ENCODE measurements at regions not wholly inside any gene's neighbourhood (a gene's known extent, or its start where the extent isn't known, plus 50 kb on each side); places are given as distances from the start of the nearest gene placed in this dataset.
"Not testable (repeated sequence)": the region's sequence is repeated elsewhere in the genome, so short reads cannot be mapped to it uniquely, and the experiment has no call there.

DNA sequence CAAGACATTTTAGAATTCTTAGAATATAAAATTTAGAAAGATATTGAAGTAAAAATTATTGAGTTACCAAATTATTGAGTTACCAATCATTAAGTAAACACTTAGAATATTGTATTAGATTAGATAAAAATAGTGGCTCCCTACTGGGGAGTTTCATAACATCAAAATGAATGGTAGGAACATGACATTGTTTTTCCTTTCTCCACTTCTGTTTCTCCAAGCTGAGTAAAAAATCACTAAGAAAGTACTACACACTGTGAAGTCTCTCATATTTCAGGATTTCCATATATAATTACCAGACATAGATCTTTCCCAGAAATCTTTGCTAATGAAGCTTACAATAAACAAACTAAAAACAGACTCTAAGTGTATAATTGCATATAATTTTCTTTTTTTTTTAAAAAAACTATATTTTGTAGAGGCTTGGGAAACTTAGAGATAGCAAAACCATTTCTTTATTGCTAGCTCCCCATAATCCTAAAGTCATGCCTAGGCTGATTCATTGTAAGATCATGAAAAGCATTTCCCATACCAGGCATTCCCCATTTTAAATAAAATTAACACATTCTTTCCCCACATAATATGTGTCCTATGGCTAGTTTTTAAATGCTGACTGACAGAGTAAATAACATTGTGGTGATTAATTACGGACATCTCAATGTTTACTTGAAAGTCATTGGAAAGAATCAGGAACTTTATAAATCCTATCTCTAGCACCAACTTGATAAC, 1408.7 kb upstream of the GOT2 start:
- no peak for DNase-seq (ENCODE audit: low read depth)

- DNase-seq (ENCODE audit: low read depth), result no peak
Measured at GRCh38 chr16:60137891-60138290, 1403.8 kb upstream of the GOT2 start.

DNA sequence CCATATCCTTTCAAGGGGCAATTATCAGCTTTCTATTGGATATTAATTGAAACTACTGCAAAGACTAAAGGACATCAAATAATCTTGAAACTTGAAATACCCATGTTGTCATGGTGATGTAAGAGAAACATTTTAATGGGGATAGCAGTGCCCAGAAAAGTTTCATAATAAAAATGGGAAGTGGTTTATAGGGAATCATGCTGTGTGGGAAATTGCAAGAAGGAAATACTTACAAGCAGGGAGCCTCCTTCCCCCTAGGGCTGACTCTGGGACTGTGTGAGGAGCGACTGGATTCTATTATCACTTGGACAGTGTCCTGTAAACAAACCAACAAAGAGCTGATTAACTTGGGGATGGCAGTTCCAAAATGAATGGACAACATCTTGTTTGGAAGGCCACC, 1393.1 kb upstream of the GOT2 start:
- no peak for DNase-seq (ENCODE audit: low read depth)

- not testable (repeated sequence) for DNase-seq (ENCODE audit: low read depth)
Measured at GRCh38 chr16:60126115-60126514, 1392.0 kb upstream of the GOT2 start.

DNA sequence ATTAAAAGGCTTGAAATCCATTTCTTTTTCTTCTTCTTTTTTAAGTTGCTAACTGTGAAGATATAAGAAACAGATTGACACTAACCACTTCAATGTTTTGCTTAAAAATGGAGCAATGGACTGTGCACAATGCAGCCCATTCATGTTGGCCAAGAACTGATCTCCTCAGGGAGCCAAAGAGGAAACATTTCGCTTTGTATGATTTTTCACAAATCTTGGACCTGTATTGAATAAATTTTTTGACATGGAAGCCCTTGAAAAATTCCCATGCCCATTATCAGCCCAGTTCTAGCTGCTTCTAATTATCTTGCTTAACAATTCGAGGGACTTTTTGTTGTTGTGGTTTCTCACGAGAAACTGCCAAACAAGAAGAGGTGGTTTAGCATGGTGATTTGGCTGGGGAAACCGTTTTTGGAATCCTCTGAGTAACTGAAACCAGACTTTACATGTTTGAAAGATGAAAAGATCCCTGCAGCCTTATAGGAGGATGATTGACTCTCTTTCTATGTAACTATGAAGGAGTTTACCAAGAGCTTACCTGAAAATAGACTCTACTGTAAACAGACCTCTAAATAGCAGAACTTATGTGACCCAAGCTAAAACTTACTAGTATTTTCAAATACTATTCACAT, 1389.4 kb upstream of the GOT2 start:
- no peak for DNase-seq (ENCODE audit: low read depth)

DNA sequence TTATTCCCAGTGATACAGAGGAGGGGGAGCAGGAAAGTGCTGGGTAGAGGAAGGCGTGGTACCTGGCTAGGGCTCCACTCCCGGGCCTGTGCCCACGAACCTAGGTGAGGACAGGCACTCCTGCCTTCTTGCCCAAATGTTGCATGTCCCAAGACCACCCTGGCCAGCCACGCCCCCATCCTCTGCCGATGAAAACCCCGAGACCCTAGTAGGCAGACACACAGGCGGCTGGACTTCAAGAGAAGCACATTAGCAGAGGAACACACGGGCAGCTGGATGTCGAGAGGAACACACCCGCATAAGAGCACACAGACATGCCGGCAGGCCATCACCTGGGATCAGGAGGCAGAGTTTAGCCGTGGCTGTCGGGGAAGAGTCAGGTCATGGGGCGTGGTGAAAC, 1386.5 kb upstream of the GOT2 start:
- no peak for DNase-seq (ENCODE audit: low read depth)

DNA sequence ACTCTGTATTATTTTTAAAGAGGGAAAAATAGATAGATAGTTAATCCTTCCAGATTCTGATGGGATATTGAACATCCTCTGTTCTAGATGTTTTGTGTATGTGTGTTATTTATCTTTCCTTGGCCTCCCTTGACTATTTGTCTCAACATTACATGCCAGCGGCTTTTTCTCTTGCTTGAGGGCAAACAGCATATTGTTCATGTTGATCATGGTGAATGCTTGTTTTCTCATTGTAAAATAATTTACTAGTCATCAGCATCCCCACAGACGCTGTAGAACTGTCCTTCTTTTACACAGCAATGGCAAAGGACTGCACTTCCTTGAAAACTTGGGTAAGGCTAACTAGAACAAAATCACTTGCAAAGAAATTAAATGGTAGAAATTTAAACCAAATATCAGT, 1376.4 kb upstream of the GOT2 start:
- no peak for DNase-seq (ENCODE audit: low read depth)

DNA sequence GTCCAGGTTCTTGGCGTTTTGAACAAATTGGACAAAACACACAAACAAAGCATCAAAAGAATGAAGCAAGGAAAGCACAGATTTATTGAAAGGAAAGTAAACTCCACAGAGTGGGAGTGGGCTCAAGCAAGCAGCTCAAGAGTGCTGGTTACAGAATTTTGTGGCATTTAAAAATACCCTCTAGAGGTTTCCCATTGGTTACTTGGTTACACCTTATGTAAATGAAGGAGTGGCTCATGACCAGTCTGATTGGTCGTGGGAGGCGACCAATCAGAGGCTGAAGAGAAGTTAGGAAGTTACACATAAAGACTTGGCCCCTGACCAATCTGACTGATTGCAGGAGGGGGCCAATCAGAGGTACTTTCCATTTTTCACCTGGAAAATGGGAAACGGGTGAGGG, 1373.8 kb upstream of the GOT2 start:
- no peak for DNase-seq (ENCODE audit: low read depth)

DNA sequence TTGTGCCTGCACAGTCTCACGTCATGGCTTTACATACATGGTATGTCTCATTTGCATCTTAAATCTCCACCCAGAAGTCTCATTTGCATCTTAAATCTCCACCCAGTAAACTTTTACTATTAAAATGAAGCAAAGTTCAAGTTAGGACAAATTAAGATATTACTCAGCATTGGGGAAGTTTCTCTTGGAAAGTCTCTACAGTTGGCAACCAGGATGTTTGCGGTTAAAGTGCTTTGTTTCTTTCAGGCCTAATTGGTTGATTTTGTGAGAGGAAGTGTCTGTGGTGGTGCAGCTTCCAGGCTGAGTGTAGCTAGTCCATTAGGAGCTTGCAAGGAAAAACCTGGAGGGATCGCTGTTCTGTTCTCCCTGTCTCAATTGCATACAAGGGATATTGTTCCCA, 1373.3 kb upstream of the GOT2 start:
- no peak for DNase-seq (ENCODE audit: low read depth)

- no peak for DNase-seq (ENCODE audit: low read depth)
Measured at GRCh38 chr16:60100371-60100770, 1366.3 kb upstream of the GOT2 start.

GRCh38 chr16:60091529-60091928, 1357.4 kb upstream of the GOT2 start:
- no peak for DNase-seq (ENCODE audit: low read depth)

GRCh38 chr16:60091071-60091470, 1357.0 kb upstream of the GOT2 start:
- DNase-seq (ENCODE audit: low read depth), result no peak

- no peak for DNase-seq (ENCODE audit: low read depth)
Measured at GRCh38 chr16:60087530-60087929, 1353.4 kb upstream of the GOT2 start.

DNA sequence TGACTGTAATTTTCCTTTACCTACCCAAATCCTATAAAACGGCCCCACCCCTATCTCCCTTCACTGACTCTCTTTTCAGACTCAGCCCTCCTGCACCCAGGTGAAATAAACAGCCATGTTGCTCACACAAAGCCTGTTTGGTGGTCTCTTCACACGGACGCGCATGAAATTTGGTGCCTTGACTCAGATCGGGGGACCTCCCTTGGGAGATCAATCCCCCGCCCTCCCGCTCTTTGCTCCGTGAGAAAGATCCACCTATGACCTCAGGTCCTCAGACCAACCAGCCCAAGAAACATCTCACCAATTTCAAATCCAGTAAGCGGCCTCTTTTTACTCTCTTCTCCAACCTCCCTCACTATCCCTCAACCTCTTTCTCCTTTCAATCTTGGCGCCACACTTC, 1344.7 kb upstream of the GOT2 start:
- DNase-seq (ENCODE audit: low read depth), result not testable (repeated sequence)

DNA sequence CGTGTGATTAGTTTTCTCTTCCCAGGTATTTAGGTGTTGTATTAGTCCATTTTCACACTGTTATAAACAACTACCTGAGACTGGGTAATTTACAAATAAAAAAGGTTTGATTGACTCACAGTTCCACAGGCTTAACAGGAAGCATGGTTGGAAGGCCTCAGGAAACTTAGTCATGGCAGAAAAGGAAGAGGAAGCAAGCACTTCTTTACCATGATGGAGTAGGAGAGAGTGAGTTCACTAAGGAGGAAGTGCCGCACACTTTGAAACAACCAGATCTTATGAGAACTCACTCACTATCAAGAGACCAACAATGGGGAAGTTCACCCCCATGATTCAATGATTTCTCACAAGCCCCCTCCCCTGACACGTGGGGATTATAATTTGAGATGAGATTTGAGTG, 1343.7 kb upstream of the GOT2 start:
- no peak for DNase-seq (ENCODE audit: low read depth)

- DNase-seq (ENCODE audit: low read depth), result no peak
Measured at GRCh38 chr16:60074378-60074777, 1340.3 kb upstream of the GOT2 start.

DNA sequence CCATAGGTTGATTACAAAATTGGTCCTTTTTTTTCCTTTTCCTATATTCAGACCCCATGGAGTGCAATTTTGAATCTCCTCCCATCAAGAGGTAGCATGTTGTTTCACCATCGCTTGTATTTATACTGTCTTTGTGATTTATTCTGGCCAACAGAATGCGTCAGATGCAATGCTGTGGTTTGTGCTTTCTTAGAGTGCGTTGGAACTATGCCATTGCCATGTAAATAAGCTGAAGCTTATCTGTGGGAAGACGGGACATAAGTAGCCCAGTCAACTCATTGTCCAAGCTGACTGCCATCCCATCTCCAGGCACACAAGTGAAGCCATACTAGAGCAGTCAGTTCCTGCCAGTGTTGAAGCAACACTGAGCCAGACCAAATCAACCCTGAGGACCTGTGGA, 1339.3 kb upstream of the GOT2 start:
- no peak for DNase-seq (ENCODE audit: low read depth)

- DNase-seq (ENCODE audit: low read depth), result no peak
Measured at GRCh38 chr16:60064026-60064425, 1329.9 kb upstream of the GOT2 start.

DNA sequence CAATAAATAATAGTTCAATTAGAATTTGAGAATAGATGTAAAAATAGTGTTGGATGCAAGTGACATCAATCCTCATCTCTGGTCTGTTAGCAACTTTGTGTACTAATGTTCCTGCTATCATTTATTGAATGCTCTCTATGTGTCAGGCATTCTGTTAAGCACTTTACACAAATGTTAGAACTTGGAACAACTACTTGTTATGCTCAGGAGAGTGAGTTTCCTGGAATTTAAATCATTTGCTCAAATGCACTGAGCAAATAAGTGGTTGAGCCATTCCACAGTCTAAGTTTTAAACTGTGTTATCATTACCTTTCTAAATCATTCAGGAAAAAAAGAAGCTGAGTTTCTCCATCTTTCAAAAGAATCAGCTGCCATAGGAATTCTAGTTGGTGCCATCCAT, 1327.3 kb upstream of the GOT2 start:
- no peak for DNase-seq (ENCODE audit: low read depth)

- DNase-seq (ENCODE audit: low read depth), result no peak
Measured at GRCh38 chr16:60060731-60061130, 1326.6 kb upstream of the GOT2 start.

GRCh38 chr16:60059141-60059540, 1325.0 kb upstream of the GOT2 start:
- DNase-seq (ENCODE audit: low read depth), result no peak

GRCh38 chr16:60041671-60042070, 1307.6 kb upstream of the GOT2 start:
- no peak for DNase-seq (ENCODE audit: low read depth)

- no peak for DNase-seq (ENCODE audit: low read depth)
Measured at GRCh38 chr16:60031740-60032139, 1297.6 kb upstream of the GOT2 start.

DNA sequence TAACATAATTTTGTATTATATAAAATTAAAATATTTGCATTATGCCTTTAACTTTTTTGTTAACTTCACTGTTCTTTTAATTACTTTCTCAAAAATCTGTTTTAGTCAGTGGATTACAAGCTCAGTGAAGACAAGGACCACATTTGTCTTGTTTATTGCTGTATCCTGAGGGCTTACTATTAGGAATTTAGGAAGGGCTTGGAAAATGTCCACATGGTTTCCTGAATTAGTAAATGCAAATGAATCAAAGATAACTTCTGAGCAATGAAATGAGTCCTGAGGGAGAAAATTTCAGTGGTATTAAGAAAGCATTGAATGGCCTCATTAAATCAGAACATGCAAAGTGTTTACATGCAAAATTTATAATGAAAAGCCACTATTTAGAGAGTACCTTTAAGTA, 1293.2 kb upstream of the GOT2 start:
- no peak for DNase-seq (ENCODE audit: low read depth)
